Astrocyte (in vitro differentiated cells and primary cell): ENCODE measurements at regions not wholly inside any gene's neighbourhood (a gene's known extent, or its start where the extent isn't known, plus 50 kb on each side); places are given as distances from the start of the nearest gene placed in this dataset.

Experiments
- CTCF ChIP-seq: IDR thresholded peaks from 2 replicates; pipeline ENCODE4 v1.5.1; 2011; ENCODE audit warnings: low read depth, mild to moderate bottlenecking, inconsistent platforms, low read length, moderate library complexity; ENCODE audit not compliant: insufficient read depth
- EZH2 ChIP-seq: IDR thresholded peaks from 2 replicates; pipeline ENCODE4 v1.6.1; 2012; ENCODE audit warnings: mild to moderate bottlenecking, low read length, inconsistent platforms; ENCODE audit not compliant: insufficient read depth

GRCh38 chr14:22478247-22478646 is 110.8 kb downstream of the DAD1 start:
- TF ChIP-seq CTCF: no peak
- TF ChIP-seq EZH2: no peak
